HG02884 (cell line): ENCODE measurements at regions not wholly inside any gene's neighbourhood (a gene's known extent, or its start where the extent isn't known, plus 50 kb on each side); places are given as distances from the start of the nearest gene placed in this dataset.

Source experiments
- ATAC-seq: cut with Tn5 transposase; IDR thresholded peaks from one replicate; pipeline ENCODE4 v1.9.1; 2021; ENCODE audit warnings: mild to moderate bottlenecking, moderate library complexity; ENCODE audit not compliant: unreplicated experiment

DNA sequence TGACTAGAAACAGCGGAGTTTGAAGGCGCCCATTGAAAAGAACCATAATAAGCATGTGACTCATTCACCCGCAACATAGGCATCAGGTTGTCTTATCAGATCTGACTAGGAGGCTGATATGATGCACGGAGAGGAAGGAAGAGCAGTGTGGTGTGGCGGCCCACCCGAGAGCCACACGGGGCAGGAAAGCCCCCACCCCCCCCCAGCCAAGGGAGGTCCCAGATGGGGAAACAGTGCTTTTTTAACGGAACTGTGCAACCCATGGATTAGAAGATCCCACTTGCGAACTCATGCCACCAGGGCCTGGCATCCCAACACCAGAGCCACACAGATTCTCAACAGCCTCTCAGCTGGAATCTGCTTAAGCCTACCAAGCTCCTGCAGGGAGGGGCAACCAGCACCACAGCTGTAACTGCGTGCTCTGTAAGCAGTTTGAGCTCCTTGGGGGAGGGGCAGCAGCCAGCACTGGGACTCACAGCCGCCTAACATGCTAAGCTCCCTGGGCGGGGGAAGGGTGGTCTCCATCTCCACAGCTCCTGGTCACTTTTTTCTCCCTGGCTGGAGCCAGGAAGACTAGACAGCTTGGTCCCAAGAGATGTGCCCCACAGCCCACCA lies 466.2 kb downstream of the PDGFC start:
- ATAC-seq, result no peak

DNA sequence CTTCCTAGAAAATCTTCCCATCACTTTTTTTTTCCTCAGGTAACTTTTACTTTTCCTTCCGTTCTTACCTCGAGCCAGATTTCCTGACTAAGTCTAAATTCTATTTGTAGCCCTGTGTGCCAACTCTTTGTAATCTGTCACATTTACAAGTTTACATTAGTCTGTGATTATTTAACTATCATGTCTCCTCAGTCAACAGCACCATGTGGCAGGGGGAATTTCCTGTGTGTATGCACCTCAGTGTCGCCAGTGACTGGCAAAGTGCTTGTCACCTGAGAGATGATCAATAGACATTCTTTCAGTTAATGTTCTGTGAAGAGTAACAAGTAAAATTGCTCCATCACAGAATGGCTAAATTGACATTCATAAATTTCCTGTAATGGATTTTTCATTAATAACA lies 468.5 kb downstream of the PDGFC start:
- ATAC-seq, result no peak

DNA sequence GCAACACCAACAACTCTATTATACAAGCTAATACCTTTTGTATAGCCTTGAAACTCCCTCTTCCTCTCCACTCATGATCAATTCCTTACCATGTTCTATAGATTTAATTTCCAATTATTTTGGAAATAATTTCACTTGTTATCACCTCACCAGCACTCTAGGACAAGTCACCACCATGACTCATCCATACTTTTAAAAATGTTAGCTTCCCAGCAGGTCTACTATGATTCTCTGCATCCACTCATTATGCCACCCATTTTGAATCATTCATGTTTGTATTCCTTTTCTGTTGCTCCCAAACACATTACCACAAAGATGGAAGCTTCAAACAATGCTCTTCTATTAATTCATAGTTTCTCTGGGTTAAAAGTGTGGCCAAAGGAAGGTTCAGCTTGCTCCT lies 469.6 kb downstream of the PDGFC start:
- no peak for ATAC-seq

- ATAC-seq, result no peak
Measured at GRCh38 chr4:156499684-156500083, 471.9 kb downstream of the PDGFC start.

- ATAC-seq, result no peak
Measured at GRCh38 chr4:156497486-156497885, 474.1 kb downstream of the PDGFC start.

- ATAC-seq, result no peak
Measured at GRCh38 chr4:156496797-156497196, 474.8 kb downstream of the PDGFC start.

GRCh38 chr4:156495836-156496235 lies 475.8 kb downstream of the PDGFC start:
- ATAC-seq, result no peak

GRCh38 chr4:156495091-156495490 lies 476.5 kb downstream of the PDGFC start:
- ATAC-seq, result no peak

DNA sequence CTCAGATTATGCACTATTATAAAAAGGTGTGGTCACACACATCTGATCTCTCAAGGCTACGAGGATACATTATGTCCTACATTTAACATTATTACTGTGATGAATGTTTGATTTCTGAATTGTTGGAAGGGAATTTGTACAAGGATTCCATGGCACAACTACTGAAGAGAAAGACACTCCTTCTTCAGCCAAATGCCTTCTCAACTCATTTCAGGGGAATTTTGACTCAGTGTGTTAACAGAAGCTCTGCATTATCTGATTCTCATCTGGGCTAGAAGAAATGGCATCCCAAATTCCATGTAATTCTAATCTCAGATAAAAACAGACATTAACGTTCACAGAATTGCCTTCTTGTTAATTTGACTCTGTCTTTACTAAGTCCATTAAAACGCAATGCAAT lies 477.7 kb downstream of the PDGFC start:
- ATAC-seq, result no peak

DNA sequence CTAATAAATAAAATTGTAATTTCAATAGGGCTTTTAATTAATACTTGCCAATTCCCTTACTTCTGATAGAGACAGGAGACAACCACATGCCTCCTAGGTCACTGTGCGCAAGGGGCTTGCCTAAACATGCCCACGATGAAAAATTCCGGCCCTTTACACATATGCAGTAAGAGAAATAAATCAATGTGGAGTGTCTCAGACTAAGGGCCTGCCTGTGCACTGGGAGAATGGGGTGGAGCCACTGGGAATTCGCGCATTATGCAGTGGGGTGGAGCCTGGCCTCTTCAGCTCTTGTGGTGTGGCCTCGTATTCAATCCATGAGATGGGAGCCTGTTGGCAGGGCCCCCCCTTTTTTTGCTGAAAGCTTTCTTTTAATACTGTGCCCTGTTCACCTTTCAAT lies 484.5 kb downstream of the PDGFC start:
- no peak for ATAC-seq

GRCh38 chr4:156481845-156482244 lies 489.8 kb downstream of the PDGFC start:
- ATAC-seq, result no peak

- no peak for ATAC-seq
Measured at GRCh38 chr4:156477636-156478035, 494.0 kb downstream of the PDGFC start.

- ATAC-seq, result no peak
Measured at GRCh38 chr4:156476359-156476758, 495.2 kb downstream of the PDGFC start.

- ATAC-seq, result no peak
Measured at GRCh38 chr4:156475322-156475721, 496.3 kb downstream of the PDGFC start.

DNA sequence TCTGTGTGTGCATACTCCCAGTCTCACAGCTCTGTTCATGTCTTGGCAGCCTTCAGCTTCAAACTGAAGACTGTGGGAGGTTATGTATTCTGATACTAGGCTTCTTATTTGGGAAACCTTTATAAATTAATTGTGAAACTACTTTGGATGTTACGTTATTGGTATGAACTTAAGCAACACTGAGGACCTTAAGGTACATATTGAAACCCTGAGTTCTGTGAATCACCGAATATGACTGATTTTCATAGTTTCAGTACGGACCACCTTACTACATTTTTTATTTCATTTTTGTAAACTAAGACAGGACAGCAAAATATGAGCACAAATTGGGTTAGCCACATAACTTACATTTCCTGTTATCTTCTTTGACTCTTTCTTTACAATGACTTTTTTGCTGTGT lies 498.4 kb downstream of the PDGFC start:
- no peak for ATAC-seq

- no peak for ATAC-seq
Measured at GRCh38 chr4:156472624-156473023, 499.0 kb downstream of the PDGFC start.

GRCh38 chr4:156459584-156459983 lies 505.9 kb upstream of the CTSO start:
- no peak for ATAC-seq

- ATAC-seq, result no peak
Measured at GRCh38 chr4:156456830-156457229, 503.2 kb upstream of the CTSO start.

- ATAC-seq, result no peak
Measured at GRCh38 chr4:156443488-156443887, 489.8 kb upstream of the CTSO start.

DNA sequence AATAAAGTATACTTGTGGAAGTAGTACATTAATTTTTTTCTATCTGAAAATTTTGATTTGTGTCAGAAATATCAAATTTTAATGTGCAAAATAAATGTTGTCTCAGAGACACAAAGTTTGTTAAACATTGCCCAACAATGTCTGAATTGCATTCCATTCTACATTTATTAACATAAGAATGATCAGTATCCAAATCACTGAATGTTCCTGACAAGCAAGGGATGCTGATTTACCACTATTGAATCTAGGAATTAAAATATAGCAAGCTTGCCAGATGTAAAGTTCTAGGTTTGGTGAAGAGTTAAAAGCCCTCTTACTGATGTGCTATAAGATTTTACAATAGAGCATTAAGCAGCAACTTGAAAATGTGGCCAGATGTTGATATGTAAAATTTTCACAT lies 489.2 kb upstream of the CTSO start:
- ATAC-seq, result no peak

DNA sequence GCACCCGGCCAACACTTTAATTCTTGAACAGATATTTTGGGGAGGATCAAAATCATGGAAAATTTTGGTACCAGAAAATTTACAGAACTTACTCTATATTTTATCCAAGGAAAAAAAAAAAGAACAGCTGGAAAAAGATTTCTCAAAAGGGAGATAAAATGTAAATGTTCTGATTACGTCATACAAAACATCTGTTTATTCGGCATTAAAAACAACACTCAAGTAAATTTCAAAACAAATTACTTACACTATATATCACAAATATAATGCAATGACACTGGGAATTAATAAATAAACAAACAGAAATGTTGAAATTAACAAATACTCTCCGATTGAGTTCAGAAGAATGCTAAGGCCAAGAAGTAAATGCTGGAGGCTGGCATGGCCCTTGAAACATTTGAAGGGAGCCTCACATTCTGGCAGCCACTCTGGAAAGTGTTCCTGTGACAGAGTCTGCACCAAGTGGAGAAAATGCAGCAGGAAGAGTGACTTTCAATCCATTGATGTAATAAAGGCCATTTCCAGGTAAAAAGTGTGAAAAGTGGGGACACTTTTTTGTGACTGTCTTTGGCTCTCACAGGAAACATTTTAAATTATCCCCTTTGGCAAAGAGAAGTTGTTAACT lies 486.0 kb upstream of the CTSO start:
- ATAC-seq, result no peak

DNA sequence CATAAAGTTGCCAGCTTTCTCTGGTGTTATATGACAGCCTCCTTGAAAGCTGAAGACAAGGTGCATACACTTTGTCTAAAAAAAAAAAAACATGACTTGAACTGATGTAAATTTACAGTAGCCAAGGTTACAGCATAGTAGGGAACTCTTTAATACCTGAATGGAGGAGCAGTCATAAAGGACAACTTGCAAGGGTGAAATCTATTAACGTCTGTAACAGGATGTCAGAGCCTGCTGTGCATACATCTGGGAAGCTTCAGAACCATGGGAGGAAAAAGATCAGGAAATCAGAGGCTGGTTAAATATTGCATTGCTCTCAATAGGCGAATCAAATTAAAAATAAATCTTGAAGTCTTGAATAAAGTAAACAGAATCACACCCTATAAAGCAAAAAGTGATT lies 484.0 kb upstream of the CTSO start:
- ATAC-seq, result no peak

- ATAC-seq, result no peak
Measured at GRCh38 chr4:156422576-156422975, 468.9 kb upstream of the CTSO start.
